GM12878 (cell line): ENCODE measurements at regions not wholly inside any gene's neighbourhood (a gene's known extent, or its start where the extent isn't known, plus 50 kb on each side); places are given as distances from the start of the nearest gene placed in this dataset.

Experiments
- ASH2L ChIP-seq: fragments of 300-600, 200-600 bp; sonication (generic); IDR thresholded peaks from 2 replicates; pipeline ENCODE4 v1.6.1; 2017; ENCODE audit warnings: low read depth, mild to moderate bottlenecking, borderline replicate concordance
- CHD4 ChIP-seq: fragments of 200-600 bp; sonication (generic); IDR thresholded peaks from 2 replicates; pipeline ENCODE4 v1.6.1; 2016; ENCODE audit warnings: mild to moderate bottlenecking
- CREM ChIP-seq: IDR thresholded peaks from 2 replicates; pipeline ENCODE4 v1.6.1; 2014; ENCODE audit warnings: antibody characterized with exemption, low read depth
- FOS ChIP-seq: IDR thresholded peaks from 3 replicates; pipeline ENCODE4 v1.6.1; 2011; ENCODE audit warnings: borderline replicate concordance; ENCODE audit not compliant: insufficient read length; ENCODE audit errors: extremely low read depth
- HDGF ChIP-seq: fragments of 450-650 bp; IDR thresholded peaks from 2 replicates; pipeline ENCODE4 v1.6.1; 2016; ENCODE audit warnings: antibody characterized with exemption
- IKZF1 ChIP-seq: fragments of 450-650 bp; conservative IDR thresholded peaks from 2 replicates; pipeline ENCODE4 v1.6.1; 2017; ENCODE audit warnings: antibody characterized with exemption, mild to moderate bottlenecking
- JUND ChIP-seq: IDR thresholded peaks from 2 replicates; pipeline ENCODE4 v1.6.1; 2012; ENCODE audit warnings: low read depth, mild to moderate bottlenecking, low read length, improper control_type of control experiment, moderate library complexity
- MTA2 ChIP-seq: fragments of 450-650 bp; IDR thresholded peaks from 2 replicates; pipeline ENCODE4 v1.6.1; 2016; ENCODE audit warnings: low read depth, mild to moderate bottlenecking, moderate library complexity
- NFIC ChIP-seq: IDR thresholded peaks from 2 replicates; pipeline ENCODE4 v1.6.1; 2012; ENCODE audit warnings: low read depth, mild to moderate bottlenecking, inconsistent platforms, low read length, moderate library complexity
- NR2C2 ChIP-seq: IDR thresholded peaks from 2 replicates; pipeline ENCODE4 v1.6.1; 2011; ENCODE audit warnings: borderline replicate concordance, low read depth; ENCODE audit not compliant: control insufficient read depth, insufficient read length
- POLR2AphosphoS2 ChIP-seq: IDR thresholded peaks from 2 replicates; pipeline ENCODE4 v1.6.1; 2011; ENCODE audit warnings: low read depth, mild to moderate bottlenecking, low read length, improper control_type of control experiment, moderate library complexity
- POLR2AphosphoS5 ChIP-seq: IDR thresholded peaks from 2 replicates; pipeline ENCODE4 v1.6.1; 2011; ENCODE audit warnings: mild to moderate bottlenecking, low read length, inconsistent platforms
- POU2F2 ChIP-seq: IDR thresholded peaks from 3 replicates; pipeline ENCODE4 v1.6.1; 2011; ENCODE audit warnings: low read depth, mild to moderate bottlenecking, low read length, borderline replicate concordance
- RELA ChIP-seq: fragments of 450-650 bp; IDR thresholded peaks from 2 replicates; pipeline ENCODE4 v1.8.0; 2014; ENCODE audit warnings: borderline replicate concordance; ENCODE audit not compliant: partially characterized antibody
- SMAD5 ChIP-seq: IDR thresholded peaks from 2 replicates; pipeline ENCODE4 v1.6.1; 2016; ENCODE audit warnings: antibody characterized with exemption, low read depth
- SMARCA5 ChIP-seq: fragments of 450-650 bp; IDR thresholded peaks from 2 replicates; pipeline ENCODE4 v1.6.1; 2017; ENCODE audit warnings: mild to moderate bottlenecking
- SPI1 ChIP-seq: IDR thresholded peaks from 2 replicates; pipeline ENCODE4 v1.6.1; 2011; ENCODE audit warnings: low read depth, mild to moderate bottlenecking, low read length, moderate library complexity, borderline replicate concordance; ENCODE audit not compliant: insufficient read depth
- TCF12 ChIP-seq: IDR thresholded peaks from 2 replicates; pipeline ENCODE4 v1.6.1; 2011; ENCODE audit warnings: low read depth, mild to moderate bottlenecking, low read length
- TCF3 ChIP-seq: IDR thresholded peaks from 2 replicates; pipeline ENCODE4 v1.6.1; 2012; ENCODE audit warnings: low read depth, mild to moderate bottlenecking, low read length, borderline replicate concordance; ENCODE audit not compliant: insufficient read depth
- ZBED1 ChIP-seq: IDR thresholded peaks from 2 replicates; pipeline ENCODE4 v1.6.1; 2016; ENCODE audit warnings: borderline replicate concordance
- TF ChIP-seq, protein P1 (sequence below): fragments of 450-650 bp; IDR thresholded peaks from 2 replicates; pipeline ENCODE4 v1.6.1; 2017; ENCODE audit warnings: low read depth, mild to moderate bottlenecking, moderate library complexity
- TF ChIP-seq, protein P2 (sequence below): fragments of 450-650 bp; formaldehyde crosslinking; IDR thresholded peaks from 2 replicates; pipeline ENCODE4 v1.5.0; 2022; ENCODE audit warnings: mild to moderate bottlenecking, missing genetic modification characterization
- TF ChIP-seq, protein P3 (sequence below): IDR thresholded peaks from 2 replicates; pipeline ENCODE4 v1.6.1; 2012; ENCODE audit warnings: low read length, inconsistent platforms

GRCh38 chr11:115585361-115586024, 81.3 kb upstream of the CADM1 start (continued):
- TF ChIP-seq NR2C2 (no peak), POLR2AphosphoS2 (no peak), HDGF (0 out of 2 replicates have a peak, but pooled peaks have one; percentile 66), MTA2 (peak; percentile 60; the same call in 1 of the 2 replicates), TCF3 (no peak), SPI1 (no peak), SMARCA5 (no peak), SMAD5 (no peak), NFIC (peak; percentile 73), ASH2L (no peak), CREM (peak; percentile 58; the same call in 1 of the 2 replicates), FOS (no peak), POLR2AphosphoS5 (0 out of 2 replicates have a peak, but pooled peaks have one; percentile 23), ZBED1 (no peak), TCF12 (no peak), IKZF1 (peak; percentile 46), JUND (peak; percentile 72), CHD4 (no peak), RELA (peak; percentile 49), POU2F2 (peak; percentile 67; the same call in 1 of the 3 replicates)
- TF ChIP-seq, protein P1, sequence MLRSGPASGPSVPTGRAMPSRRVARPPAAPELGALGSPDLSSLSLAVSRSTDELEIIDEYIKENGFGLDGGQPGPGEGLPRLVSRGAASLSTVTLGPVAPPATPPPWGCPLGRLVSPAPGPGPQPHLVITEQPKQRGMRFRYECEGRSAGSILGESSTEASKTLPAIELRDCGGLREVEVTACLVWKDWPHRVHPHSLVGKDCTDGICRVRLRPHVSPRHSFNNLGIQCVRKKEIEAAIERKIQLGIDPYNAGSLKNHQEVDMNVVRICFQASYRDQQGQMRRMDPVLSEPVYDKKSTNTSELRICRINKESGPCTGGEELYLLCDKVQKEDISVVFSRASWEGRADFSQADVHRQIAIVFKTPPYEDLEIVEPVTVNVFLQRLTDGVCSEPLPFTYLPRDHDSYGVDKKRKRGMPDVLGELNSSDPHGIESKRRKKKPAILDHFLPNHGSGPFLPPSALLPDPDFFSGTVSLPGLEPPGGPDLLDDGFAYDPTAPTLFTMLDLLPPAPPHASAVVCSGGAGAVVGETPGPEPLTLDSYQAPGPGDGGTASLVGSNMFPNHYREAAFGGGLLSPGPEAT = peak; percentile 72
- TF ChIP-seq, protein P2, sequence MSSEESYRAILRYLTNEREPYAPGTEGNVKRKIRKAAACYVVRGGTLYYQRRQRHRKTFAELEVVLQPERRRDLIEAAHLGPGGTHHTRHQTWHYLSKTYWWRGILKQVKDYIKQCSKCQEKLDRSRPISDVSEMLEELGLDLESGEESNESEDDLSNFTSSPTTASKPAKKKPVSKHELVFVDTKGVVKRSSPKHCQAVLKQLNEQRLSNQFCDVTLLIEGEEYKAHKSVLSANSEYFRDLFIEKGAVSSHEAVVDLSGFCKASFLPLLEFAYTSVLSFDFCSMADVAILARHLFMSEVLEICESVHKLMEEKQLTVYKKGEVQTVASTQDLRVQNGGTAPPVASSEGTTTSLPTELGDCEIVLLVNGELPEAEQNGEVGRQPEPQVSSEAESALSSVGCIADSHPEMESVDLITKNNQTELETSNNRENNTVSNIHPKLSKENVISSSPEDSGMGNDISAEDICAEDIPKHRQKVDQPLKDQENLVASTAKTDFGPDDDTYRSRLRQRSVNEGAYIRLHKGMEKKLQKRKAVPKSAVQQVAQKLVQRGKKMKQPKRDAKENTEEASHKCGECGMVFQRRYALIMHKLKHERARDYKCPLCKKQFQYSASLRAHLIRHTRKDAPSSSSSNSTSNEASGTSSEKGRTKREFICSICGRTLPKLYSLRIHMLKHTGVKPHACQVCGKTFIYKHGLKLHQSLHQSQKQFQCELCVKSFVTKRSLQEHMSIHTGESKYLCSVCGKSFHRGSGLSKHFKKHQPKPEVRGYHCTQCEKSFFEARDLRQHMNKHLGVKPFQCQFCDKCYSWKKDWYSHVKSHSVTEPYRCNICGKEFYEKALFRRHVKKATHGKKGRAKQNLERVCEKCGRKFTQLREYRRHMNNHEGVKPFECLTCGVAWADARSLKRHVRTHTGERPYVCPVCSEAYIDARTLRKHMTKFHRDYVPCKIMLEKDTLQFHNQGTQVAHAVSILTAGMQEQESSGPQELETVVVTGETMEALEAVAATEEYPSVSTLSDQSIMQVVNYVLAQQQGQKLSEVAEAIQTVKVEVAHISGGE (CRISPR knock-in tag) = no peak
- TF ChIP-seq, protein P3, sequence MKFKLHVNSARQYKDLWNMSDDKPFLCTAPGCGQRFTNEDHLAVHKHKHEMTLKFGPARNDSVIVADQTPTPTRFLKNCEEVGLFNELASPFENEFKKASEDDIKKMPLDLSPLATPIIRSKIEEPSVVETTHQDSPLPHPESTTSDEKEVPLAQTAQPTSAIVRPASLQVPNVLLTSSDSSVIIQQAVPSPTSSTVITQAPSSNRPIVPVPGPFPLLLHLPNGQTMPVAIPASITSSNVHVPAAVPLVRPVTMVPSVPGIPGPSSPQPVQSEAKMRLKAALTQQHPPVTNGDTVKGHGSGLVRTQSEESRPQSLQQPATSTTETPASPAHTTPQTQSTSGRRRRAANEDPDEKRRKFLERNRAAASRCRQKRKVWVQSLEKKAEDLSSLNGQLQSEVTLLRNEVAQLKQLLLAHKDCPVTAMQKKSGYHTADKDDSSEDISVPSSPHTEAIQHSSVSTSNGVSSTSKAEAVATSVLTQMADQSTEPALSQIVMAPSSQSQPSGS = peak; percentile 57; the same call in 1 of the 2 replicates
